Esophagus muscularis mucosa (tissue), 4 donors: ENCODE measurements at regions not wholly inside any gene's neighbourhood (a gene's known extent, or its start where the extent isn't known, plus 50 kb on each side); places are given as distances from the start of the nearest gene placed in this dataset.

Experiments
- DNase-seq: peaks from one replicate; pipeline ENCODE4 v3.0.0-alpha.2; 2017; ENCODE audit errors: extremely low spot score
- H3K27ac ChIP-seq, 4 donors: fragments of 200-600 bp; sonication (generic); replicated peaks in 1 of 4; 1 replicate in 3 of 4; 2 replicates in 1 of 4; pipeline ENCODE4 v1.5.1; 2016 to 2019; ENCODE audit warnings: mild to moderate bottlenecking in 1 of 4
- H3K27me3 ChIP-seq, 4 donors: fragments of 200-600 bp; sonication (generic); one replicate each; pipeline versions ENCODE4 v1.5.1 to v1.6.0; 2016 to 2019
- H3K36me3 ChIP-seq, 4 donors: fragments of 200-600 bp; sonication (generic); one replicate each; pipeline ENCODE4 v1.5.1; 2016 to 2019
- H3K4me1 ChIP-seq, 4 donors: fragments of 200-600 bp; sonication (generic); one replicate each; pipeline ENCODE4 v1.5.1; 2016 to 2019
- H3K4me3 ChIP-seq, 4 donors: fragments of 200-600 bp; sonication (generic); 1 replicate in 2 of 4; 2 replicates in 2 of 4; pipeline ENCODE4 v1.5.1; 2016 to 2019; ENCODE audit warnings: mild to moderate bottlenecking in 4 of 4, moderate library complexity in 1 of 4
- H3K9me3 ChIP-seq, 4 donors: fragments of 200-600 bp; sonication (generic); 1 replicate in 3 of 4; 2 replicates in 1 of 4; pipeline ENCODE4 v1.5.1; 2016 to 2019
- EP300 ChIP-seq: sonication (generic); formaldehyde crosslinking; IDR thresholded peaks from one replicate; pipeline ENCODE4 v1.6.1; 2017; ENCODE audit warnings: antibody characterized with exemption
- POLR2A ChIP-seq: fragments of 450-650 bp; IDR thresholded peaks from one replicate; pipeline ENCODE4 v1.6.1; 2017; ENCODE audit warnings: antibody characterized with exemption, moderate library complexity, mild to moderate bottlenecking, low read depth
- POLR2AphosphoS5 ChIP-seq, 2 donors: sonication (generic); formaldehyde crosslinking; IDR thresholded peaks; one replicate each; pipeline ENCODE4 v1.6.1; 2017; ENCODE audit warnings: antibody characterized with exemption in 2 of 2
- WGBS: methylation state at CpG from one replicate; pipeline ENCODE4 v1.1.5; 2018; 5-methylcytosine and 5-hydroxymethylcytosine counted together
- intact Hi-C: fragments of 100-400 bp; cut with DNase I; formaldehyde crosslinking; loops from one replicate; pipeline ENCODE4 v1.15.1; 2023
- TF ChIP-seq, protein P1 (sequence below), 3 experiments: fragments of 200-600 bp in 2 of 3; fragments of 450-650 bp in 1 of 3; sonication (generic) in 2 of 3; IDR thresholded peaks; one replicate each; pipeline ENCODE4 v1.5.1; 2017 to 2019; ENCODE audit warnings: antibody characterized with exemption in 3 of 3, mild to moderate bottlenecking in 2 of 3, moderate library complexity in 1 of 3

DNA sequence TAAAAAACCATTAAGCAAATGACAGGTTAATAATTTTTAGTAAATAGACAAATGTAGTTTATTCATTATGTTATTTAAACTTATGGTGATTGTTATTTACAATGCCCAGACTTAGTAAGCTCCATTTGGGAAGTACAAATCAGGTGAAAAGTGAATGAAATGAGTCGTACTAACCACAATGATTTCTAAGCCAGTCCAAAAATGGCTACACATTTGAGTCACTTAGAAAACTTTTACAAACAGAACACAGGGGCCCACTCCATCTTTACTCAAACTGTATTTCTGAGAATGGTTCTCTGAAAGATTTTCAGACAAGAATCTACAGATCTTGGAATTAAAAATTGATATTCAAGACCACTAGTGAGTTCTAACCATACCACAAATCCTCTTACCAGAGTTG lies 653.3 kb upstream of the MIS18BP1 start:
- no peak for DNase-seq
- H3K27ac ChIP-seq: no peak overlapping the region
- peaks cover 0 to 9% (median 0%) of the 10 kb centered on the region in 4 donors for H3K4me1 ChIP-seq
- H3K36me3 ChIP-seq: no peaks in the 10 kb centered on the region
- TF ChIP-seq, protein P1, sequence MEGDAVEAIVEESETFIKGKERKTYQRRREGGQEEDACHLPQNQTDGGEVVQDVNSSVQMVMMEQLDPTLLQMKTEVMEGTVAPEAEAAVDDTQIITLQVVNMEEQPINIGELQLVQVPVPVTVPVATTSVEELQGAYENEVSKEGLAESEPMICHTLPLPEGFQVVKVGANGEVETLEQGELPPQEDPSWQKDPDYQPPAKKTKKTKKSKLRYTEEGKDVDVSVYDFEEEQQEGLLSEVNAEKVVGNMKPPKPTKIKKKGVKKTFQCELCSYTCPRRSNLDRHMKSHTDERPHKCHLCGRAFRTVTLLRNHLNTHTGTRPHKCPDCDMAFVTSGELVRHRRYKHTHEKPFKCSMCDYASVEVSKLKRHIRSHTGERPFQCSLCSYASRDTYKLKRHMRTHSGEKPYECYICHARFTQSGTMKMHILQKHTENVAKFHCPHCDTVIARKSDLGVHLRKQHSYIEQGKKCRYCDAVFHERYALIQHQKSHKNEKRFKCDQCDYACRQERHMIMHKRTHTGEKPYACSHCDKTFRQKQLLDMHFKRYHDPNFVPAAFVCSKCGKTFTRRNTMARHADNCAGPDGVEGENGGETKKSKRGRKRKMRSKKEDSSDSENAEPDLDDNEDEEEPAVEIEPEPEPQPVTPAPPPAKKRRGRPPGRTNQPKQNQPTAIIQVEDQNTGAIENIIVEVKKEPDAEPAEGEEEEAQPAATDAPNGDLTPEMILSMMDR (IDR thresholded peaks at IDR 0.05): no peak
- TF ChIP-seq EP300: no peak
- WGBS: 85% methylated on average over 1 of the region's 1 CpG
- intact Hi-C loops: no loop called here
- no peaks in the 10 kb centered on the region for H3K27me3 ChIP-seq
- H3K4me3 ChIP-seq: no peak overlapping the region
- peaks cover 0 to 9% (median 4%) of the 10 kb centered on the region in 4 donors for H3K9me3 ChIP-seq

DNA sequence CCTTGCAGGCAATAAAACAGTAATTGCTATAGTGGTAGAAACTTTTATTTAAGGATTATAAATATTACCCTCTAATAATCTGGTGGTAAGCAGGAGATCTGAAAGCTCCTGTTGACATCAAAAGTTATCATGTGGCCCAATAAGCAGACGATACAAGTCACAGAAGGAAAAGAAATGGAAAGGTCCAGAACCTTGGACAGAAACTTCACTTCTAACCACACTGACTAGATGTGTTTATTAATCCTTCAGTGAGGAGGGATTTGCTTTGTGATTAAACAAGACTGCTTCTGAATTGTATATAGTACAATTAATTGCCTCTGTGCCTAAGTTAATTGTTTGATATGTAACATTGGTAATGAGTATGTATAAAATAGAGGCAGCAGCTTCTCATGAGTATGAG lies 652.7 kb upstream of the MIS18BP1 start:
- no peak overlapping the region for H3K27ac ChIP-seq

DNA sequence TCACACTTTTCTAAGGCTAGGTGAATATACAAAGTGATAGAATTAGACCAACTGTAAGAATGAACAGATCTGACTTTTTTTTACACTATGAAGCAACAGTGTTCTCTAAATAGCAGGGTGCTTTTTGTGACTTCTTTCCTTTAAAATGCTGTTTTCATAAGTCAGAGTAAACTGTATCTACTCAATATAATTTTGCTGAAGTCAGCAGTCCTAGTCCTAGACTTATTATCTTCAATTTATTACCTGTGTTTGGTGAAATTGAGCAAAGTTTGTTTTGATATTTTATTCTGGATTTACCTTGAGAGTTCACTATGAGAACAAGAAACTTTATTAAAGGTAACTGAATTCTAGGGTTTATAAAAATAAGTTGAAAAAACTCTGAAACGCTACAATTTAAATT lies 651.3 kb upstream of the MIS18BP1 start:
- Histone ChIP-seq H3K27me3 (no peaks in the 10 kb centered on the region), H3K27ac (no peak overlapping the region), H3K9me3 (no peaks in the 10 kb centered on the region), H3K4me1 (peaks cover 0 to 9% (median 0%) of the 10 kb centered on the region in 4 donors), H3K4me3 (no peak overlapping the region), H3K36me3 (no peaks in the 10 kb centered on the region)
- 87% methylated on average over 1 of the region's 1 CpG for WGBS
- no peak for DNase-seq
- intact Hi-C loops: no loop called here
- no peak for TF ChIP-seq POLR2AphosphoS5 (IDR thresholded peaks at IDR 0.05)
- no peak for TF ChIP-seq EP300
- no peak for TF ChIP-seq POLR2A
- TF ChIP-seq, protein P1 (IDR thresholded peaks at IDR 0.05): no peak

More for the DNA sequence above, 652.7 kb upstream of the MIS18BP1 start:
- DNase-seq: no peak
- Histone ChIP-seq H3K36me3 (no peaks in the 10 kb centered on the region), H3K27me3 (no peaks in the 10 kb centered on the region), H3K4me1 (peaks cover 0 to 9% (median 0%) of the 10 kb centered on the region in 4 donors), H3K4me3 (no peak overlapping the region), H3K9me3 (peaks cover 0 to 8% (median 3%) of the 10 kb centered on the region in 4 donors)
- TF ChIP-seq, protein P1 (IDR thresholded peaks at IDR 0.05): no peak
- WGBS: 65% methylated on average over 1 of the region's 1 CpG
- intact Hi-C loops: no loop called here

DNA sequence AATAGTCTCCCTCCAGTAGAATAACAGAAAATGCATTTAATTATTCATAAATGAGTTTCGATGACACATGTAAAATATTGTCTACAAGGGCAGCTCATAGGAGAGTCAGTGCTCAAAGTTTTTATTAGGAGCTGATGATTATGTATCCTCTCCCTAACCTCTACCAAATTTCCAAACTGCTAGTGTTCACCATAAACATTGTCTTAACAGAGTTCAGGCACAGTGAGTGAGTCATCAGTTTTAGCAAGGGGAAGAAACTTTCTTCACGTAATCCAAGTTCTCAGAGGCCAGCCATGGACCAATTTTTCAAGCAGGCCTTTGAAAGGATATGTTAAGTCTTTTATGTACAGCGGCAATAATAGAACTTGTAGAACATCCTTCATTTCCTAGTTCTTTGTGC lies 649.2 kb upstream of the MIS18BP1 start:
- no peak for DNase-seq
- Histone ChIP-seq H3K27me3 (no peaks in the 10 kb centered on the region), H3K36me3 (no peaks in the 10 kb centered on the region), H3K4me1 (peaks cover 0 to 9% (median 0%) of the 10 kb centered on the region in 4 donors), H3K9me3 (no peaks in the 10 kb centered on the region), H3K4me3 (no peak overlapping the region), H3K27ac (no peak overlapping the region)
- WGBS: 67% methylated on average over 3 of the region's 3 CpGs
- TF ChIP-seq POLR2AphosphoS5 (IDR thresholded peaks at IDR 0.05) (no peak), EP300 (no peak), POLR2A (no peak)
- TF ChIP-seq, protein P1 (IDR thresholded peaks at IDR 0.05): no peak
- intact Hi-C loops: no loop called here

DNA sequence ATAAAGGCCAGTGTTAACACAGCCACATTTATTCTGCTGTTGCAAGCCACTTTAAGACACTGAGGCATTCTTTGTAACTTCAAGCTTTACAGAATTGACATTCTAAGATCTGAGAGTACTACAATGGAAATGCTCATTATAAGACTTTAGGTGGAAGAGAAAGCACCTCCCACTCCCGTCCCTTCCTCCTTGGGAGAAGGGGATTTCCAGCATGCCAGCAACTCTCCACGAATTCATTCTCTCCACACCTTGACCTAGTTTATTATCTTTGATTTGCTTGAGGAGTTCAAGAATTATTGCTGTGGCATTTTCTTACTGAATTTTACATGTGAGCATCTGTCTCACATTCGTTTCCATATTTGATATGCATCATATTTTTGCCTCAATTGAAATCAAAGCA lies 644.4 kb upstream of the MIS18BP1 start:
- no peak for DNase-seq
- intact Hi-C loops: no loop called here
- no peaks in the 10 kb centered on the region for H3K9me3 ChIP-seq
- no peak overlapping the region for H3K4me3 ChIP-seq
- TF ChIP-seq, protein P1 (IDR thresholded peaks at IDR 0.05): no peak
- TF ChIP-seq POLR2AphosphoS5 (IDR thresholded peaks at IDR 0.05) (no peak), EP300 (no peak), POLR2A (no peak)
- no peaks in the 10 kb centered on the region for H3K27me3 ChIP-seq
- no peak overlapping the region for H3K27ac ChIP-seq
- H3K36me3 ChIP-seq: no peaks in the 10 kb centered on the region
- 63% methylated on average over 3 of the region's 3 CpGs for WGBS
- peaks cover 0 to 18% (median 2%) of the 10 kb centered on the region in 4 donors for H3K4me1 ChIP-seq
